GM19025 (cell line): ENCODE measurements at regions not wholly inside any gene's neighbourhood (a gene's known extent, or its start where the extent isn't known, plus 50 kb on each side); places are given as distances from the start of the nearest gene placed in this dataset.
"Not testable (repeated sequence)": the region's sequence is repeated elsewhere in the genome, so short reads cannot be mapped to it uniquely, and the experiment has no call there.

Experiments used
- ATAC-seq: cut with Tn5 transposase; IDR thresholded peaks from one replicate; pipeline ENCODE4 v1.9.1; 2021; ENCODE audit warnings: mild to moderate bottlenecking, low read depth, moderate library complexity; ENCODE audit not compliant: unreplicated experiment

- ATAC-seq = no peak
These were observed 660.4 kb downstream of the TFAP2A start for GRCh38 chr6:9754515-9754914.

- no peak for ATAC-seq
These were observed 668.9 kb downstream of the TFAP2A start for GRCh38 chr6:9745966-9746365.

- no peak for ATAC-seq
These were observed 669.4 kb downstream of the TFAP2A start for GRCh38 chr6:9745476-9745875.

GRCh38 chr6:9744119-9744518 lies 670.8 kb downstream of the TFAP2A start:
- no peak for ATAC-seq

GRCh38 chr6:9732056-9732455 lies 682.8 kb downstream of the TFAP2A start:
- ATAC-seq = no peak

GRCh38 chr6:9725776-9726175 lies 689.1 kb downstream of the TFAP2A start:
- ATAC-seq = not testable (repeated sequence)

- ATAC-seq = no peak
These were observed 697.3 kb downstream of the TFAP2A start for GRCh38 chr6:9717568-9717967.

GRCh38 chr6:9711365-9711764 lies 703.5 kb downstream of the TFAP2A start:
- no peak for ATAC-seq

- no peak for ATAC-seq
These were observed 704.3 kb downstream of the TFAP2A start for GRCh38 chr6:9710574-9710973.

- ATAC-seq = no peak
These were observed 706.3 kb downstream of the TFAP2A start for GRCh38 chr6:9708600-9708999.

- ATAC-seq = no peak
These were observed 709.9 kb downstream of the TFAP2A start for GRCh38 chr6:9704989-9705388.

GRCh38 chr6:9702914-9703313 lies 712.0 kb downstream of the TFAP2A start:
- ATAC-seq = no peak

- ATAC-seq = no peak
These were observed 715.0 kb downstream of the TFAP2A start for GRCh38 chr6:9699888-9700287.

GRCh38 chr6:9697263-9697931 lies 717.5 kb downstream of the TFAP2A start:
- no peak for ATAC-seq

- ATAC-seq = no peak
These were observed 724.5 kb downstream of the TFAP2A start for GRCh38 chr6:9690388-9690787.

- ATAC-seq = not testable (repeated sequence)
These were observed 734.1 kb downstream of the TFAP2A start for GRCh38 chr6:9680727-9681126.

- ATAC-seq = no peak
These were observed 739.8 kb downstream of the TFAP2A start for GRCh38 chr6:9675122-9675521.

GRCh38 chr6:9659848-9660247 lies 755.0 kb downstream of the TFAP2A start:
- no peak for ATAC-seq

- ATAC-seq = no peak
These were observed 756.9 kb downstream of the TFAP2A start for GRCh38 chr6:9657994-9658393.

GRCh38 chr6:9647599-9647998 lies 767.3 kb downstream of the TFAP2A start:
- no peak for ATAC-seq

GRCh38 chr6:9647071-9647445 lies 767.8 kb downstream of the TFAP2A start:
- no peak for ATAC-seq

- no peak for ATAC-seq
These were observed 768.4 kb downstream of the TFAP2A start for GRCh38 chr6:9646342-9647070.
